ENCODE measurements at regions not wholly inside any gene's neighbourhood (a gene's known extent, or its start where the extent isn't known, plus 50 kb on each side); places are given as distances from the start of the nearest gene placed in this dataset.
"Not testable (repeated sequence)": the region's sequence is repeated elsewhere in the genome, so short reads cannot be mapped to it uniquely, and the experiment has no call there.

- Histone ChIP-seq H3K9me3 (ENCODE audit: insufficient read depth, low read depth) (no peaks in the 10 kb centered on the region), H3K9me2 (ENCODE audit: insufficient read depth) (no peaks in the 10 kb centered on the region), H3K36me3 (ENCODE audit: low read depth) (no peaks in the 10 kb centered on the region), H3K4me2 (no peak overlapping the region), H3K27me3 (ENCODE audit: insufficient read depth, low read depth) (no peaks in the 10 kb centered on the region), H3F3A (ENCODE audit: insufficient read depth, low read depth) (no peaks in the 10 kb centered on the region), H3K4me3 (no peak overlapping the region), H3K4me1 (replicated peaks; ENCODE audit: insufficient read depth) (no peaks in the 10 kb centered on the region), H4K20me1 (ENCODE audit: insufficient read depth) (no peaks in the 10 kb centered on the region), H3K79me2 (ENCODE audit: low read depth) (no peaks in the 10 kb centered on the region), H3K27ac (no peak overlapping the region), H2AFZ (no peak overlapping the region)
- ChIA-PET CTCF (no interaction called here), POLR2A (ENCODE audit: unreplicated experiment) (no interaction called here)
- no peak for DNase-seq
- intact Hi-C loops (cut with micrococcal nuclease; ENCODE audit: unreplicated experiment): no loop called here
- no TSS peak for BruUV-seq (replicated peaks)
- TF ChIP-seq EZH2 (IDR thresholded peaks at IDR 0.05; ENCODE audit: low read depth) (no peak), CTCF (conservative IDR thresholded peaks at IDR 0.05) (no peak)
These were observed 82.1 kb upstream of the PTH start for GRCh38 chr11:13577881-13578280.

- no peaks in the 10 kb centered on the region for H3K9me3 ChIP-seq (ENCODE audit: insufficient read depth, low read depth)
- H3K79me2 ChIP-seq (ENCODE audit: low read depth): no peaks in the 10 kb centered on the region
- intact Hi-C loops (cut with micrococcal nuclease; ENCODE audit: unreplicated experiment): no loop called here
- H3K36me3 ChIP-seq (ENCODE audit: low read depth): no peaks in the 10 kb centered on the region
- CTCF ChIA-PET: no interaction called here
- TF ChIP-seq CTCF (conservative IDR thresholded peaks at IDR 0.05) (no peak), EZH2 (IDR thresholded peaks at IDR 0.05; ENCODE audit: low read depth) (no peak)
- H4K20me1 ChIP-seq (ENCODE audit: insufficient read depth): no peaks in the 10 kb centered on the region
- no peak overlapping the region for H3K27ac ChIP-seq
- no peaks in the 10 kb centered on the region for H3K9me2 ChIP-seq (ENCODE audit: insufficient read depth)
- no peaks in the 10 kb centered on the region for H3K27me3 ChIP-seq (ENCODE audit: insufficient read depth, low read depth)
- no peak overlapping the region for H3K4me3 ChIP-seq
- H3K4me2 ChIP-seq: no peak overlapping the region
- H3K4me1 ChIP-seq (replicated peaks; ENCODE audit: insufficient read depth): no peaks in the 10 kb centered on the region
- DNase-seq: no peak
- POLR2A ChIA-PET (ENCODE audit: unreplicated experiment): no interaction called here
- BruUV-seq (replicated peaks): no TSS peak
- no peaks in the 10 kb centered on the region for H3F3A ChIP-seq (ENCODE audit: insufficient read depth, low read depth)
- no peak overlapping the region for H2AFZ ChIP-seq
These were observed 81.2 kb upstream of the PTH start for GRCh38 chr11:13576995-13577394.

- H3F3A ChIP-seq (ENCODE audit: insufficient read depth, low read depth); H3K4me1 ChIP-seq (replicated peaks; ENCODE audit: insufficient read depth); H3K9me3 ChIP-seq (ENCODE audit: insufficient read depth, low read depth); H2AFZ ChIP-seq; H4K20me1 ChIP-seq (ENCODE audit: insufficient read depth); BruUV-seq (replicated peaks); H3K9me2 ChIP-seq (ENCODE audit: insufficient read depth); H3K79me2 ChIP-seq (ENCODE audit: low read depth); POLR2A ChIA-PET (ENCODE audit: unreplicated experiment); H3K36me3 ChIP-seq (ENCODE audit: low read depth); H3K27ac ChIP-seq; H3K27me3 ChIP-seq (ENCODE audit: insufficient read depth, low read depth); H3K4me2 ChIP-seq; intact Hi-C loops (cut with micrococcal nuclease; ENCODE audit: unreplicated experiment); H3K4me3 ChIP-seq; DNase-seq; CTCF ChIA-PET: not testable (repeated sequence)
These were observed 79.6 kb upstream of the PTH start for GRCh38 chr11:13575385-13575784.

GRCh38 chr11:13567551-13567950 is 71.8 kb upstream of the PTH start:
- Histone ChIP-seq H3K9me3 (ENCODE audit: insufficient read depth, low read depth) (no peaks in the 10 kb centered on the region), H3F3A (ENCODE audit: insufficient read depth, low read depth) (no peaks in the 10 kb centered on the region), H3K4me3 (no peak overlapping the region), H3K9me2 (ENCODE audit: insufficient read depth) (no peaks in the 10 kb centered on the region), H4K20me1 (ENCODE audit: insufficient read depth) (no peaks in the 10 kb centered on the region), H3K4me2 (no peak overlapping the region), H3K36me3 (ENCODE audit: low read depth) (no peaks in the 10 kb centered on the region), H3K27ac (no peak overlapping the region), H3K4me1 (replicated peaks; ENCODE audit: insufficient read depth) (no peaks in the 10 kb centered on the region), H3K27me3 (ENCODE audit: insufficient read depth, low read depth) (no peaks in the 10 kb centered on the region), H3K79me2 (ENCODE audit: low read depth) (no peaks in the 10 kb centered on the region), H2AFZ (no peak overlapping the region)
- ChIA-PET POLR2A (ENCODE audit: unreplicated experiment) (interaction anchor here (0.6 kb wide), 1 partner anchor 603 kb away, joined by 4 read pairs; no protein-coding TSS in a partner anchor), CTCF (no interaction called here)
- TF ChIP-seq CTCF (conservative IDR thresholded peaks at IDR 0.05) (no peak), EZH2 (IDR thresholded peaks at IDR 0.05; ENCODE audit: low read depth) (no peak)
- BruUV-seq (replicated peaks): no TSS peak
- intact Hi-C loops (cut with micrococcal nuclease; ENCODE audit: unreplicated experiment): no loop called here
- no peak for DNase-seq

Data from PC-9 (cell line).